Epithelial cell of proximal tubule (primary cell): ENCODE measurements at regions not wholly inside any gene's neighbourhood (a gene's known extent, or its start where the extent isn't known, plus 50 kb on each side); places are given as distances from the start of the nearest gene placed in this dataset.

ENCODE experiments used
- DNase-seq: peaks from one replicate; pipeline ENCODE4 v3.0.0-alpha.2; 2011; ENCODE audit warnings: low read depth
- H3K4me3 ChIP-seq: 2 replicates; pipeline ENCODE4 v1.5.1; 2011; ENCODE audit warnings: low read depth, mild to moderate bottlenecking, low read length
- CTCF ChIP-seq: conservative IDR thresholded peaks from 2 replicates; pipeline ENCODE4 v1.5.1; 2012; ENCODE audit warnings: low read depth, mild to moderate bottlenecking, low read length

- H3K4me3 ChIP-seq, result no peak overlapping the region
- TF ChIP-seq CTCF, result no peak
Observed at GRCh38 chr9:29741169-29741568, 2167.9 kb upstream of the C9orf72 start.

GRCh38 chr9:29750062-29750461, 2176.8 kb upstream of the C9orf72 start:
- TF ChIP-seq CTCF, result no peak
- no peak overlapping the region for H3K4me3 ChIP-seq
- no peak for DNase-seq

More at GRCh38 chr9:29741169-29741568, 2167.9 kb upstream of the C9orf72 start:
- no peak for DNase-seq

- TF ChIP-seq CTCF, result no peak
- no peak for DNase-seq
- H3K4me3 ChIP-seq, result no peak overlapping the region
Observed at GRCh38 chr9:29751226-29751625, 2177.9 kb upstream of the C9orf72 start.

- no peak for TF ChIP-seq CTCF
- no peak for DNase-seq
- no peak overlapping the region for H3K4me3 ChIP-seq
Observed at GRCh38 chr9:29753638-29754037, 2180.4 kb upstream of the C9orf72 start.

GRCh38 chr9:29769019-29769418, 2195.7 kb upstream of the C9orf72 start:
- H3K4me3 ChIP-seq, result no peak overlapping the region
- TF ChIP-seq CTCF, result no peak
- no peak for DNase-seq

GRCh38 chr9:29773676-29774075, 2200.4 kb upstream of the C9orf72 start:
- TF ChIP-seq CTCF, result no peak
- DNase-seq, result no peak
- H3K4me3 ChIP-seq, result no peak overlapping the region

- H3K4me3 ChIP-seq, result no peak overlapping the region
- DNase-seq, result no peak
- TF ChIP-seq CTCF, result no peak
Observed at GRCh38 chr9:29775491-29775890, 2202.2 kb upstream of the C9orf72 start.
